GM12878 (cell line): ENCODE measurements at regions not wholly inside any gene's neighbourhood (a gene's known extent, or its start where the extent isn't known, plus 50 kb on each side); places are given as distances from the start of the nearest gene placed in this dataset.

ENCODE experiments used
- ATAC-seq: fragments of 200-7000 bp; cut with Tn5 transposase; 3 replicates; pipeline ENCODE4 v1.9.1; 2020; ENCODE audit warnings: mild to moderate bottlenecking, moderate library complexity
- BruUV-seq: library from RNA; stranded (reverse); fragments of 400-500 nt; replicated peaks from 2 replicates; lab custom pipeline; 2021; lab: Mats Ljungman, UMichigan
- CTCF ChIA-PET: fragments of 300-600 bp; sonication (Branson Sonifier 250); formaldehyde crosslinking; extraction: SDS; loops from one replicate; lab custom pipeline; 2021; ENCODE audit warnings: inconsistent platforms; lab: Yijun Ruan, JAX
- POLR2A ChIA-PET: fragments of 350-600 bp; formaldehyde crosslinking; extraction: SDS; loops from one replicate; lab custom pipeline; 2021; ENCODE audit warnings: inconsistent platforms; lab: Charles Lee
- RAD21 ChIA-PET: fragments of 300-600 bp; sonication (Branson Sonifier 250); formaldehyde crosslinking; loops from one replicate; lab custom pipeline; 2023; ENCODE audit warnings: antibody characterized with exemption; ENCODE audit not compliant: unreplicated experiment; lab: Charles Lee
- SMC1A ChIA-PET: fragments of 300-600 bp; sonication (Branson Sonifier 250); formaldehyde crosslinking; loops from one replicate; lab custom pipeline; 2023; ENCODE audit not compliant: unreplicated experiment, uncharacterized antibody; lab: Charles Lee
- DNase-seq: peaks from one replicate; pipeline ENCODE4 v3.0.0-alpha.2; 2011; ENCODE audit warnings: low read depth, low spot score
- FAIRE-seq: peaks from 3 replicates; lab custom pipeline; 2011; peaks lifted over from hg19 to GRCh38; lab: Jason Lieb, UNC
- H2AFZ ChIP-seq: 2 replicates; pipeline ENCODE4 v1.6.0; 2011; ENCODE audit warnings: low read depth, low read length, control low read depth; ENCODE audit not compliant: control insufficient read depth
- H3K27ac ChIP-seq: 2 replicates; pipeline ENCODE4 v1.5.1; 2011; ENCODE audit warnings: control low read depth; ENCODE audit not compliant: control insufficient read depth, insufficient read depth
- H3K27me3 ChIP-seq, 2 experiments: replicated peaks in 1 of 2; 2 replicates each; pipeline versions ENCODE4 v1.6.0 to v1.6.1; 2011; ENCODE audit warnings: low read length in 1 of 2; ENCODE audit not compliant: control insufficient read depth in 2 of 2, insufficient read depth in 2 of 2
- H3K36me3 ChIP-seq, 2 experiments: 2 replicates each; pipeline ENCODE4 v1.5.1; 2011; ENCODE audit warnings: low read length in 1 of 2; ENCODE audit not compliant: control insufficient read depth in 2 of 2, insufficient read depth in 2 of 2
- H3K4me1 ChIP-seq: 2 replicates; pipeline ENCODE4 v1.6.1; 2011; ENCODE audit warnings: mild to moderate bottlenecking, low read length, moderate library complexity, mixed read lengths; ENCODE audit not compliant: control insufficient read depth, insufficient read depth
- H3K4me2 ChIP-seq: 2 replicates; pipeline ENCODE4 v1.6.0; 2011; ENCODE audit warnings: control low read depth; ENCODE audit not compliant: control insufficient read depth, insufficient read depth
- H3K4me3 ChIP-seq: fragments of 200-600 bp; sonication (generic); 2 replicates; pipeline ENCODE4 v1.5.1; 2016
- H3K79me2 ChIP-seq: 2 replicates; pipeline ENCODE4 v1.6.0; 2011; ENCODE audit warnings: low read length; ENCODE audit not compliant: control insufficient read depth, insufficient read depth
- H3K9ac ChIP-seq: 2 replicates; pipeline ENCODE4 v1.8.0; 2011; ENCODE audit warnings: low read length, control low read depth, mixed read lengths; ENCODE audit not compliant: control insufficient read depth, insufficient read depth
- H3K9me3 ChIP-seq: replicated peaks from 3 replicates; pipeline ENCODE4 v1.5.1; 2011; ENCODE audit warnings: mild to moderate bottlenecking, low read length; ENCODE audit not compliant: control insufficient read depth, insufficient read depth
- H4K20me1 ChIP-seq: 2 replicates; pipeline ENCODE4 v1.6.0; 2011; ENCODE audit not compliant: control insufficient read depth, insufficient read depth
- CHD4 ChIP-seq: fragments of 200-600 bp; sonication (generic); IDR thresholded peaks from 2 replicates; pipeline ENCODE4 v1.6.1; 2016; ENCODE audit warnings: mild to moderate bottlenecking
- EZH2 ChIP-seq: IDR thresholded peaks from 2 replicates; pipeline ENCODE4 v1.6.1; 2012; ENCODE audit warnings: low read depth, mild to moderate bottlenecking, control low read depth, inconsistent platforms, low read length, borderline replicate concordance; ENCODE audit not compliant: control insufficient read depth
- FOS ChIP-seq: IDR thresholded peaks from 3 replicates; pipeline ENCODE4 v1.6.1; 2011; ENCODE audit warnings: borderline replicate concordance; ENCODE audit not compliant: insufficient read length; ENCODE audit errors: extremely low read depth
- HDGF ChIP-seq: fragments of 450-650 bp; IDR thresholded peaks from 2 replicates; pipeline ENCODE4 v1.6.1; 2016; ENCODE audit warnings: antibody characterized with exemption
- NFXL1 ChIP-seq: fragments of 450-650 bp; IDR thresholded peaks from 2 replicates; pipeline ENCODE4 v1.6.1; 2017; ENCODE audit warnings: antibody characterized with exemption, mild to moderate bottlenecking, borderline replicate concordance
- NFYB ChIP-seq: IDR thresholded peaks from 2 replicates; pipeline ENCODE4 v1.6.1; 2011; ENCODE audit warnings: low read depth, mild to moderate bottlenecking, low read length, improper control_type of control experiment, moderate library complexity; ENCODE audit not compliant: insufficient read depth
- PML ChIP-seq: IDR thresholded peaks from 2 replicates; pipeline ENCODE4 v1.6.1; 2012; ENCODE audit warnings: low read length, inconsistent platforms
- RCOR1 ChIP-seq: conservative IDR thresholded peaks from 2 replicates; pipeline ENCODE4 v1.6.1; 2012; ENCODE audit warnings: low read depth, low read length, improper control_type of control experiment
- RFX5 ChIP-seq: IDR thresholded peaks from 2 replicates; pipeline ENCODE4 v1.6.1; 2011; ENCODE audit warnings: low read depth, low read length, improper control_type of control experiment
- SMC3 ChIP-seq: IDR thresholded peaks from 2 replicates; pipeline ENCODE4 v1.6.1; 2011; ENCODE audit warnings: low read length, improper control_type of control experiment, borderline replicate concordance
- SREBF2 ChIP-seq: IDR thresholded peaks from 2 replicates; pipeline ENCODE4 v1.6.1; 2012; ENCODE audit warnings: mild to moderate bottlenecking, low read length
- TCF12 ChIP-seq: IDR thresholded peaks from 2 replicates; pipeline ENCODE4 v1.6.1; 2011; ENCODE audit warnings: low read depth, mild to moderate bottlenecking, low read length
- WRNIP1 ChIP-seq: IDR thresholded peaks from 2 replicates; pipeline ENCODE4 v1.6.1; 2011; ENCODE audit warnings: low read depth, low read length, improper control_type of control experiment, borderline replicate concordance
- YBX1 ChIP-seq: fragments of 450-650 bp; IDR thresholded peaks from 2 replicates; pipeline ENCODE4 v1.6.1; 2016; ENCODE audit warnings: antibody characterized with exemption
- ZNF24 ChIP-seq: fragments of 450-650 bp; IDR thresholded peaks from 2 replicates; pipeline ENCODE4 v1.6.1; 2017; ENCODE audit warnings: antibody characterized with exemption, mild to moderate bottlenecking
- WGBS: methylation state at CpG from one replicate; pipeline ENCODE4 v1.1.6; 2016; ENCODE audit warnings: low lambda C conversion rate; ENCODE audit not compliant: insufficient replicate concordance, insufficient coverage; ENCODE audit errors: missing lambda C conversion rate; 5-methylcytosine and 5-hydroxymethylcytosine counted together
- in situ Hi-C: fragments of 300-500 bp; cut with MboI; formaldehyde crosslinking; loops from 9 replicates; pipeline ENCODE4 v1.14.3; 2018; ENCODE audit warnings: mixed read lengths
- intact Hi-C: fragments of 100-400 bp; cut with micrococcal nuclease; formaldehyde crosslinking; loops from one replicate; pipeline ENCODE4 v1.14.2; 2022; ENCODE audit not compliant: unreplicated experiment
- TF ChIP-seq, protein P1 (sequence below): fragments of 450-650 bp; IDR thresholded peaks from 2 replicates; pipeline ENCODE4 v1.6.1; 2018; ENCODE audit warnings: mild to moderate bottlenecking, low read depth, moderate library complexity; ENCODE audit not compliant: partially characterized antibody

- TF ChIP-seq YBX1 (no peak), NFXL1 (no peak), NFYB (no peak), RCOR1 (no peak), SMC3 (no peak), PML (no peak), HDGF (no peak), RFX5 (no peak)
These were observed 79.4 kb upstream of the CNTN3 start (continued) for GRCh38 chr3:74693696-74694393.

DNA sequence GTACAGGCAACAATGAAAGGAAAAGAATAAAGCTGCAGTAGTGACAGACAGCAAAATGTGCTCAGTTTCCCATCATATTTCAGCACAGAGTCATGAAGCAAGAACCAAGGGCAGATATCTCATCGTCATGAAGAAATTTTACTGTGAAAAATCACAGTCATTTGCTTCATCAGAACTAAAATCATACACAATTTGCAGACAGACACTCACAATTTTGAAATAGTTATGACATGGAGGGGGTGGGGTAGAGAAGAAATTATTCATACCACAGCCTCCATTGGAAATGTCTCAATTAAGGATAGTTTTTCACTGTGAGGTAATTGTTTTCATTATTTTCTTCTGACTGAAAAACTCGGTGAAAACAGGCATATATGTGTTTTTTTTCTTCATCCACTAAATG, 78.8 kb upstream of the CNTN3 start:
- CTCF ChIA-PET = no interaction called here
- intact Hi-C loops = no loop called here
- Histone ChIP-seq H3K4me3 (no peak overlapping the region), H3K36me3 (no peaks in the 10 kb centered on the region), H3K27me3 (no peaks in the 10 kb centered on the region), H4K20me1 (no peaks in the 10 kb centered on the region), H3K79me2 (no peaks in the 10 kb centered on the region), H3K4me1 (no peaks in the 10 kb centered on the region)
- FAIRE-seq = no peak
- WGBS = 0% methylated on average over 2 of the region's 2 CpGs
- RAD21 ChIA-PET = no interaction called here
- SMC1A ChIA-PET = no interaction called here
- TF ChIP-seq EZH2 (no peak), WRNIP1 (no peak), ZNF24 (no peak), FOS (no peak), PML (no peak), TCF12 (no peak), CHD4 (no peak), SREBF2 (no peak), NFYB (no peak)
- TF ChIP-seq, protein P1, sequence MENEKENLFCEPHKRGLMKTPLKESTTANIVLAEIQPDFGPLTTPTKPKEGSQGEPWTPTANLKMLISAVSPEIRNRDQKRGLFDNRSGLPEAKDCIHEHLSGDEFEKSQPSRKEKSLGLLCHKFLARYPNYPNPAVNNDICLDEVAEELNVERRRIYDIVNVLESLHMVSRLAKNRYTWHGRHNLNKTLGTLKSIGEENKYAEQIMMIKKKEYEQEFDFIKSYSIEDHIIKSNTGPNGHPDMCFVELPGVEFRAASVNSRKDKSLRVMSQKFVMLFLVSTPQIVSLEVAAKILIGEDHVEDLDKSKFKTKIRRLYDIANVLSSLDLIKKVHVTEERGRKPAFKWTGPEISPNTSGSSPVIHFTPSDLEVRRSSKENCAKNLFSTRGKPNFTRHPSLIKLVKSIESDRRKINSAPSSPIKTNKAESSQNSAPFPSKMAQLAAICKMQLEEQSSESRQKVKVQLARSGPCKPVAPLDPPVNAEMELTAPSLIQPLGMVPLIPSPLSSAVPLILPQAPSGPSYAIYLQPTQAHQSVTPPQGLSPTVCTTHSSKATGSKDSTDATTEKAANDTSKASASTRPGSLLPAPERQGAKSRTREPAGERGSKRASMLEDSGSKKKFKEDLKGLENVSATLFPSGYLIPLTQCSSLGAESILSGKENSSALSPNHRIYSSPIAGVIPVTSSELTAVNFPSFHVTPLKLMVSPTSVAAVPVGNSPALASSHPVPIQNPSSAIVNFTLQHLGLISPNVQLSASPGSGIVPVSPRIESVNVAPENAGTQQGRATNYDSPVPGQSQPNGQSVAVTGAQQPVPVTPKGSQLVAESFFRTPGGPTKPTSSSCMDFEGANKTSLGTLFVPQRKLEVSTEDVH = no peak
- TF ChIP-seq, all 136 proteins: peak for 0
- in situ Hi-C loops = no loop called here
- Histone ChIP-seq H3K27ac (no peak overlapping the region), H3K9ac (no peak overlapping the region), H2AFZ (no peak overlapping the region), H3K9me3 (no peaks in the 10 kb centered on the region), H3K4me2 (no peak overlapping the region)
- ATAC-seq (no peak), DNase-seq (no peak)
- POLR2A ChIA-PET = no interaction called here
- no TSS peak for BruUV-seq
